ENCODE measurements at regions not wholly inside any gene's neighbourhood (a gene's known extent, or its start where the extent isn't known, plus 50 kb on each side); places are given as distances from the start of the nearest gene placed in this dataset.

- intact Hi-C loops (cut with DNase I), result no loop called here
- no peak for DNase-seq
Measured at GRCh38 chr6:105824732-105825131, 261.4 kb upstream of the PRDM1 start.

GRCh38 chr6:105821777-105822176 is 264.4 kb upstream of the PRDM1 start:
- intact Hi-C loops (cut with DNase I), result no loop called here
- DNase-seq, result no peak

DNA sequence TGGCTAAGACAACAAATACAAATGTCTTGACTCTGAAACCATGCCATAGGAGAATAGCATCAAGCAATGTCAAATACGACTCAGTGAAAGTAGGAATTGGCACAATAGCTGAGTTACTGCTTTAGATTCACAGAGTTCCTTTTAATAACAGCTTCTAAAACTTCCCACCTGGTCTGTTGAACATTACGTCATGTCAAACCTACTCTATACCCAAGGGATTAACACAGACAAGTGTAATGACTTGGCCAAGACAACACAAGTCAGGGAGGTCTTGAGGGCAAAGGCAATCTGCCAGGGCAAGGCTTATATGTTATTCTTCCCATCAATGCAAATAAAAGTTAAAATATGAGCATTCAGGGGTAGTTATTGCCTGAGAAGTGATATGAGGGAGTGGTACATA is 265.1 kb upstream of the PRDM1 start:
- intact Hi-C loops (cut with DNase I), result no loop called here
- DNase-seq, result no peak

GRCh38 chr6:105819745-105820144 is 266.4 kb upstream of the PRDM1 start:
- intact Hi-C loops (cut with DNase I), result no loop called here

GRCh38 chr6:105818505-105818904 is 267.6 kb upstream of the PRDM1 start:
- no peak for DNase-seq
- intact Hi-C loops (cut with DNase I), result no loop called here

More at GRCh38 chr6:105819745-105820144, 266.4 kb upstream of the PRDM1 start:
- DNase-seq, result no peak

GRCh38 chr6:105817961-105818360 is 268.2 kb upstream of the PRDM1 start:
- intact Hi-C loops (cut with DNase I), result no loop called here
- no peak for DNase-seq

DNA sequence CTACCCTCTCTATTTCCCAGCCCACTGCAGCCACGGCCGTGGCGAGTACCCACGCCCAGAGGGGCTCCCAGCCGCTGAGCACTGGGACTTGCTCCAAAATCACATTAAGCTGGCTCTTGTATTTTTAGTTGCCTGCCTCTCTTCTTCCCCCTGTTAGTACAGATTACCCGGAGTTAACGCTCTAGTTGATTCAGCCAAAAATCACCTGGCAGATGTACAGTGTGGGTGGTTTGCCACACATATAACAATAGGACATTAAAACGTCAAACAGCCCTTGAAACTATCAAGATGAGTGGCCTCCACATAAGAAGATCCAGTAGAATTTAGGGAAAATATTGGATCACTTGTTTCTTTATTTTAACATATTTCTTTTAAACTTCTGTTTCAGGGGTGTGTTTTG is 268.8 kb upstream of the PRDM1 start:
- no peak for DNase-seq
- intact Hi-C loops (cut with DNase I), result no loop called here

- intact Hi-C loops (cut with DNase I), result no loop called here
Measured at GRCh38 chr6:105816847-105817246, 269.3 kb upstream of the PRDM1 start.

GRCh38 chr6:105815661-105816555 is 270.2 kb upstream of the PRDM1 start:
- intact Hi-C loops (cut with DNase I), result no loop called here
- no peak for DNase-seq

More at GRCh38 chr6:105816847-105817246, 269.3 kb upstream of the PRDM1 start:
- no peak for DNase-seq

GRCh38 chr6:105814745-105815536 is 271.2 kb upstream of the PRDM1 start:
- intact Hi-C loops (cut with DNase I), result no loop called here
- no peak for DNase-seq

- intact Hi-C loops (cut with DNase I), result no loop called here
- no peak for DNase-seq
Measured at GRCh38 chr6:105810922-105811482, 275.1 kb upstream of the PRDM1 start.

DNA sequence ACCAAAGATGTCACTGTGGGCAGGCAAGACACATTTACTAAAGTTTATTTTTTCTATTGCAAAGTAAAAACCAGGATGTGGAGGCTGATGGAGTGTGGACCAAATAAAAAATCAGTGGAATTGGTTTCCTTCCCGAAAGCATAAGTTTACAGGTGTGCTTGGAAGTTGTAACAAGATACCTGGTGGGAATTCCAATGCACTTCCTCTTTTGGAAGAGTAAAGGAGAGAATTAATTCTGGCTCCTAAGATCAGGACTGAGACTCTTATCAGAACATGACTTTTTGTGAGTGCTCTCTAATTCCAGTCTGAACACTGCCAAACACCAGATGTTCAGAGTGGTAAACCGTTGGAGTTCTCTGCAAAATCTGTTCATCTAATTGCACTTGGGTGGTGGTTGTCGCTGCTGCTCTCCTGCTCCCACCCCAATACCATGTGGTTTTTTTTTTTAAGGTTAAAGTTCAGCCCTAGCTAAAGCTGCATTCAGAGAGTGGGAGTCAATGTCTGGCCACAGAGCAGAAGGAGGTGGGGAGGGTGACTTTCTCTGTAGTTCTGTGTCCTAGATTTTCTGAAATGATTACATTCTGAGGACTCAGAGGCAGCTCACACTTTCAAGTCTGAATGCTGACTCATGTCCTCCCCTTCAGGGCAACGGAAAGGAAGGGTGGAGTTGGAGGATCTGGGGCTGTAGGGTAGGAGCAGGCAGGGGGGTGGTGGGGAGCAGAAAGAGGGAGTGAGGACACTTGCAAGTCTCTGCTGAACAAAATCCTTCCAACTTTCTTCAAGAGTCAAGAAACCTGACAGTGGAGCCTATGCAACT is 275.8 kb upstream of the PRDM1 start:
- intact Hi-C loops (cut with DNase I), result no loop called here
- DNase-seq, result peak in 1 of 10 donors; percentile 74

GRCh38 chr6:105808571-105808970 is 277.6 kb upstream of the PRDM1 start:
- intact Hi-C loops (cut with DNase I), result no loop called here
- no peak for DNase-seq

DNA sequence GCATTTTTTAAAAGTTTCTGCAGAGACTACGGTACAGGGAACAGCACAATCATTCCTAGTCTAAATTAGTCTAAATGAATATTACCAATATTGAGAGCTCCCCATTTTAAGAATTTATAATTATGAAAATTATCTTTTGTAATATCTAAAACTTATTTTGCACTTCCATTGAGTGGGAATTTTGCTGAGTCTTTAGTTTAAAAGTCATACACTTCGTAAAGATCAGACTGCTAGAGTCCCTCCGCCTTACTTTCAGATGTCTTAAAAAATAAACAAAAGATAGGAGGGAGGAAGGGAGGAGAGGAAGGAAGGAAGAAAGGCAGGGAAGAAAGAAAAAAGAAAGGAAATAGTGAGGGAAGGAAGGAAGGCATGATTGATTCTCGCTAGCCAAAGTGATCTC is 278.2 kb upstream of the PRDM1 start:
- DNase-seq, result no peak
- intact Hi-C loops (cut with DNase I), result no loop called here

GRCh38 chr6:105806486-105806920 is 279.6 kb upstream of the PRDM1 start:
- DNase-seq, result no peak
- intact Hi-C loops (cut with DNase I), result no loop called here

DNA sequence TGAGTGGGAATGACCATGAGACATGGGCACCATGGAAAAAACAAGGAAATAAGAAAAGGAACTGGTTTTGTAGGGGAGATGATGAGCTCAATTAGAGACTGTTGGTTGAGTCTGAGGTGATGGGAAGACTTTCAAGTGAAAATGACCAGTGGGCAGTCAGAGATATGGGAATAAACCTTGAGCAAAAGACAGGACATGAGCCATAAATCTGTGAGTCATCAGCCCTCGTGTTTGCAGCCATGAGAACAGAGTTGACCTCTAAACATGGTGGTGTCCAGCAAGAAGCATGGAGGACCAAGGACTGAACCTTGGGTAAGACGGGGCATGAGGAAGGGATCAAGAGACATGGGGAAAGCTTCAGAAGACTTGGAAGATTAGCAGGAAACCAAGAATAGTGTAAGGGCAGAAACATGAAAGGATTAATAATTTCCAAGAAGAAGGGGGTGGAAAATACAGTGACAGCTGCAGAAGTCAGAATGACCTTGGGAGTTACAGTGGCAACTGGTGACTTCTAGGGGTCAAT is 280.6 kb upstream of the PRDM1 start:
- no peak for DNase-seq
- intact Hi-C loops (cut with DNase I), result no loop called here

DNA sequence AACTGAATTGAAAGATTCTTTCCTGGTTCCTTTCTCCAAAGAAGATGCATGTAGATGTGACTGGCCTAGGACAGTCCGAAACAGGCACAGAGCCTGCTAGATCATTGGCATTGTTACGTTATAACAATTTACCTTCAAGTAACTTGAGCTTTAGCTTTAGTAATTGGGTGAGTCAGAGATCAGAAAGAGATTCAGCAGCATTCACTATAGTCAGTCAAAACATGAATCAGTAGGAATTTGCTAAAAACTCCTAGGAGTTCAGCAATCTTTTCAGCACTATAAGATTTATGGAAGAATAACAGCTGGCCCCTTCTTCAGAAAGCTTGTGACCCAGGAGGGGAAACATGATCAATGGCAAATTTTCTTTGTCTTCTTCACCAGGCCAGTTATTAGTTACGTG is 281.7 kb upstream of the PRDM1 start:
- DNase-seq, result no peak
- intact Hi-C loops (cut with DNase I), result no loop called here

GRCh38 chr6:105804000-105804399 is 282.1 kb upstream of the PRDM1 start:
- intact Hi-C loops (cut with DNase I), result no loop called here
- DNase-seq, result no peak

- intact Hi-C loops (cut with DNase I), result no loop called here
- no peak for DNase-seq
Measured at GRCh38 chr6:105803442-105803841, 282.7 kb upstream of the PRDM1 start.

DNA sequence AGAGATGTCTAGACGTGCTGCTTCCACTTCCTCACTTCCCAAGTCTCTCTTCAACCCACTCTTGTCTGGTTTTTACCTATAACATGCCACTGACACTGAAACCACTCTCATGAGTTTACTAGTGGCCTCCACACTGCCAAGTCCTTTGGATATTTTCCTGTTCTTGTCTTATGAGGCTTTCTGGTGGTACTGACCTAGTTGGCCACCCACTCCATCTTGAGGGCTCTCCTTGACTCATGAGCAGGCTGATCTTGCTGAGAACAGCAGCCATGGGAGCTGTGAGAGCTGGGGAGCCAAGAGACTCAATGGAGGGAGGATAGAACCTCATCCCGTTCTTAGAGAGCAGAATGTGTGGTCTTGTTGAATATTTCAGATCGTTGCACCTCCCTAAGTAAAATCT is 283.4 kb upstream of the PRDM1 start:
- intact Hi-C loops (cut with DNase I), result no loop called here

More for the DNA sequence above, 283.4 kb upstream of the PRDM1 start:
- DNase-seq, result no peak
